Type B pancreatic cell (in vitro differentiated cells): ENCODE measurements at regions not wholly inside any gene's neighbourhood (a gene's known extent, or its start where the extent isn't known, plus 50 kb on each side); places are given as distances from the start of the nearest gene placed in this dataset.
A peak's percentile ranks its signal among the peaks of the same experiment; 100 is the strongest.

Experiments
- DNase-seq: peaks from one replicate; pipeline ENCODE4 v3.0.0; 2021; ENCODE audit warnings: mixed read lengths; ENCODE audit not compliant: unreplicated experiment; ENCODE audit errors: extremely low spot score
- H3K27ac Mint-ChIP-seq: 2 replicates; pipeline ENCODE4 v1.8.0; 2021; ENCODE audit warnings: mild to moderate bottlenecking, mixed read lengths
- H3K27me3 Mint-ChIP-seq: 2 replicates; pipeline ENCODE4 v1.8.0; 2021; ENCODE audit warnings: mixed read lengths
- H3K36me3 Mint-ChIP-seq: 2 replicates; pipeline ENCODE4 v1.8.0; 2021; ENCODE audit warnings: mixed read lengths
- H3K4me1 Mint-ChIP-seq: one replicate; pipeline ENCODE4 v1.8.0; 2021; ENCODE audit warnings: mixed read lengths; ENCODE audit not compliant: unreplicated experiment
- H3K4me3 Mint-ChIP-seq: 2 replicates; pipeline ENCODE4 v1.8.0; 2021; ENCODE audit warnings: mild to moderate bottlenecking, mixed read lengths
- H3K9me3 Mint-ChIP-seq: 2 replicates; pipeline ENCODE4 v1.8.0; 2021; ENCODE audit warnings: mixed read lengths
- TF ChIP-seq, protein P1 (sequence below): fragments of 200-600 bp; sonication (generic); conservative IDR thresholded peaks from 2 replicates; pipeline ENCODE4 v1.5.0; 2021; ENCODE audit warnings: antibody characterized with exemption, mild to moderate bottlenecking

GRCh38 chr12:24228371-24228770, 278.9 kb upstream of the SOX5 start:
- Mint-ChIP-seq H3K27me3 (peaks cover 24% of the 10 kb centered on the region), H3K4me1 (peaks cover 16% of the 10 kb centered on the region), H3K9me3 (no peaks in the 10 kb centered on the region), H3K27ac (no peak overlapping the region), H3K4me3 (no peak overlapping the region), H3K36me3 (peaks cover 10% of the 10 kb centered on the region)
- TF ChIP-seq, protein P1, sequence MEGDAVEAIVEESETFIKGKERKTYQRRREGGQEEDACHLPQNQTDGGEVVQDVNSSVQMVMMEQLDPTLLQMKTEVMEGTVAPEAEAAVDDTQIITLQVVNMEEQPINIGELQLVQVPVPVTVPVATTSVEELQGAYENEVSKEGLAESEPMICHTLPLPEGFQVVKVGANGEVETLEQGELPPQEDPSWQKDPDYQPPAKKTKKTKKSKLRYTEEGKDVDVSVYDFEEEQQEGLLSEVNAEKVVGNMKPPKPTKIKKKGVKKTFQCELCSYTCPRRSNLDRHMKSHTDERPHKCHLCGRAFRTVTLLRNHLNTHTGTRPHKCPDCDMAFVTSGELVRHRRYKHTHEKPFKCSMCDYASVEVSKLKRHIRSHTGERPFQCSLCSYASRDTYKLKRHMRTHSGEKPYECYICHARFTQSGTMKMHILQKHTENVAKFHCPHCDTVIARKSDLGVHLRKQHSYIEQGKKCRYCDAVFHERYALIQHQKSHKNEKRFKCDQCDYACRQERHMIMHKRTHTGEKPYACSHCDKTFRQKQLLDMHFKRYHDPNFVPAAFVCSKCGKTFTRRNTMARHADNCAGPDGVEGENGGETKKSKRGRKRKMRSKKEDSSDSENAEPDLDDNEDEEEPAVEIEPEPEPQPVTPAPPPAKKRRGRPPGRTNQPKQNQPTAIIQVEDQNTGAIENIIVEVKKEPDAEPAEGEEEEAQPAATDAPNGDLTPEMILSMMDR, result no peak
- DNase-seq, result no peak

DNA sequence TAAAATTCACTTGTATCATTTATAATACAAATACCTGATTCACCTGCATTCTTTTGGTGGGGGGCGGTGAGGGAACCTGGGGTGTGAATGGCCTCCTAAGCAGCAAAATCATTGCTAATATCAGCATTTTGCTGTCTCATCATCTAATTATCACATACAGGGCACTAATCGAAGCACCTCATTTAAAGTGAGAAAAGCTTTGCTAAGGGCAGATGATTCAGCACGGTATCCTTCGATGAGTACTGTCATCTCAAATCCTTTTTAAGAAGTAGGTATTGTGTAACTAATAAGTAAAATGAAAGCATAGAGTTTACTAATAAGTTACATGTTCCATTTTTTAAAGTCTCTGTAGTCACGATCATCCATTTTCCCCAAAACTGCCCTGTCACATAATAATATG, 278.1 kb upstream of the SOX5 start:
- TF ChIP-seq, protein P1, result no peak
- Mint-ChIP-seq H3K4me3 (no peak overlapping the region), H3K4me1 (peaks cover 16% of the 10 kb centered on the region), H3K36me3 (peaks cover 10% of the 10 kb centered on the region), H3K27ac (no peak overlapping the region), H3K9me3 (no peaks in the 10 kb centered on the region), H3K27me3 (peaks cover 24% of the 10 kb centered on the region)
- no peak for DNase-seq

DNA sequence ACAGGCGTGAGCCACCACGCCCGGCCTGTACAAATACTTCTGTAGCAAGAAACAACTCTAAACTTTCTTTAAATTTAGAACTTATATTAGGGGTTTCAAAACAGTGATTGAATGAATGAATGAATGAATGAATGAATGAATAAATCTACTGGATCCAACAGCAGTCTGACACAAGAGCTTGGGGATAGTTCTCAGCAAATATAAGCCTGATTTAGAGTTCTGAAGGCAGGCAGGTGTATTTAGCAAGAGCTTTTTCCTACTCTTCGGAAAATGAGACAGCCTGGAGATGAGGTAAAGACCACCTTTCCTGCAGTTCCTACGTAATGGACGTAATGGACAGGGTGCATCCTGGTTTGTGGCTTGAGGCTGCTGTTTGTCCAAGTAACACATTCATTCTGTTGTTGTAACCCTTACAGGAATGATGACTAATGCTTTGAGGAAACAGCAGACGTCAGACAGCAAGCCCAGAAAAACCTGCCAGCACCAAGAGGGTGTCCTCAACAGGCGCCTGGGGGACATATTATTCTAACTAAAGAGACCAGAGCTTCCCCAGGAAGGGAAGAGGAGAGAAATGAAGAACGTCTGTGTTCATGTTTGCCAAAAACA, 277.4 kb upstream of the SOX5 start:
- peak overlapping the region; percentile 53 for H3K27ac Mint-ChIP-seq
- DNase-seq, result no peak
- TF ChIP-seq, protein P1, result no peak
- H3K4me3 Mint-ChIP-seq, result no peak overlapping the region
- H3K4me1 Mint-ChIP-seq, result peaks cover 16% of the 10 kb centered on the region
- H3K9me3 Mint-ChIP-seq, result no peaks in the 10 kb centered on the region
- H3K27me3 Mint-ChIP-seq, result peaks cover 21% of the 10 kb centered on the region
- H3K36me3 Mint-ChIP-seq, result peaks cover 6% of the 10 kb centered on the region

DNA sequence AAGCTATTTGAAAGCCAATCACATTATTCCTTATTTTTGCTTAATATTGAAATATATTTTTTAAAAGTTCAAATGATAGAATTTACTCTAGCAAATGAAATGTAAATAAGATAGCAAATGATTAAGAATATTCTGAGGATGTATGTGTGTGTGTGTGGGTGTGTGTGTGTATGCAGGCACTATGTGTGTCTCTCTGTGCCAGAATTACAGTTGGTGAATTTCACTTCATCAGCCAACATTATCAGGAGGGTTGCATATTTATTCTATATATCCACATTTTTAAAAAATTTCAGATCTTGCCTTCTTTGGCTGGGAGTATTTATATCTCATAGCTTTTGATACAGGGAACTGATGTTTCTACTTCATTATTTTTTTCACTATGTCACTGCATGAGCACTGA, 274.9 kb upstream of the SOX5 start:
- Mint-ChIP-seq H3K4me1 (peaks cover 8% of the 10 kb centered on the region), H3K36me3 (peaks cover 6% of the 10 kb centered on the region), H3K4me3 (no peak overlapping the region), H3K27me3 (peaks cover 15% of the 10 kb centered on the region), H3K27ac (no peak overlapping the region), H3K9me3 (no peaks in the 10 kb centered on the region)
- TF ChIP-seq, protein P1, result no peak
- no peak for DNase-seq

DNA sequence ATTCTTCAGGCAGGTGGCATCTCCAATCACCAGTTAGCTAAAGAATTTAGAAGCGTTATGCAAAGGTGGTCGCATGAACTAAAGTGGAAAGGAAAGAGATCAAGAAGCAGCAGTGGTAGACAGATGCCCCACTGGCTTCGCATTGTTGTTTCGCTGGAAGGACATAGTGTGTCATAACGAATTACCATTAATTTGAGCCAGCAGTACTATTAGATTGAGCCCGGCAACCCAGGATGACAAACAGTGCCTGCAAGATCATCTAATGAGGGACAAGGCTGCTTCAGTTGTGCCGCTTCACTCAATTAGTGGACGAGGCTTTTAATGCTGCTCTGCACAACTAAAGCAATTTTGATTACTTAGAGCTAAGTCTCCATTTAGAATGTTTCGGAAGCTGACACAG, 274.5 kb upstream of the SOX5 start:
- peaks cover 2% of the 10 kb centered on the region for H3K36me3 Mint-ChIP-seq
- no peaks in the 10 kb centered on the region for H3K9me3 Mint-ChIP-seq
- no peak for DNase-seq
- TF ChIP-seq, protein P1, result no peak
- peaks cover 3% of the 10 kb centered on the region for H3K4me1 Mint-ChIP-seq
- no peak overlapping the region for H3K4me3 Mint-ChIP-seq
- H3K27me3 Mint-ChIP-seq, result peaks cover 10% of the 10 kb centered on the region
- no peak overlapping the region for H3K27ac Mint-ChIP-seq

DNA sequence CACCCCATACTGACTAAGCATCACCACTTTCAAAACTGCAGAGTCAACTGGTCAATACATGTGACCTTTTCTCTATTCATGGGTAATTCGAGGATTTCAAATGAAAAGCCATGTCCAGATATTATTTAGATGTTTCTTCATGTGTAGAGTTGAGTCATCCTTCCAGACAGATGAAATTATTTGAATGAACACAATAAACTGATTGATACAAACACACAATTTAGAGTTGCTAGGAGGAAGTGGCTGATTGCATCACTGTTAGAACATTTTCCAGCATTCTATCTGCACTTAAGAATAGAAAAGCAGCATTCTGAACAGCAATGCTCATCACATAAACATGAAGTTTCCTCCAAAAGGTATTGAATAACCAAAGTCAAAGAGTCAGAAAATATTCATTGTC, 273.5 kb upstream of the SOX5 start:
- Mint-ChIP-seq H3K4me1 (no peaks in the 10 kb centered on the region), H3K36me3 (no peaks in the 10 kb centered on the region), H3K27ac (no peak overlapping the region), H3K27me3 (peaks cover 7% of the 10 kb centered on the region), H3K9me3 (no peaks in the 10 kb centered on the region), H3K4me3 (no peak overlapping the region)
- TF ChIP-seq, protein P1, result no peak
- no peak for DNase-seq
